Activated CD4-positive, alpha-beta T cell treated with anti-CD3 and anti-CD28 coated beads, Interleukin-2, amount 50 U/mL, for 1 hour (primary cell): ENCODE measurements at regions not wholly inside any gene's neighbourhood (a gene's known extent, or its start where the extent isn't known, plus 50 kb on each side); places are given as distances from the start of the nearest gene placed in this dataset.

Source experiments
- DNase-seq: peaks from one replicate; pipeline ENCODE4 v3.0.0-alpha.2; 2020

DNA sequence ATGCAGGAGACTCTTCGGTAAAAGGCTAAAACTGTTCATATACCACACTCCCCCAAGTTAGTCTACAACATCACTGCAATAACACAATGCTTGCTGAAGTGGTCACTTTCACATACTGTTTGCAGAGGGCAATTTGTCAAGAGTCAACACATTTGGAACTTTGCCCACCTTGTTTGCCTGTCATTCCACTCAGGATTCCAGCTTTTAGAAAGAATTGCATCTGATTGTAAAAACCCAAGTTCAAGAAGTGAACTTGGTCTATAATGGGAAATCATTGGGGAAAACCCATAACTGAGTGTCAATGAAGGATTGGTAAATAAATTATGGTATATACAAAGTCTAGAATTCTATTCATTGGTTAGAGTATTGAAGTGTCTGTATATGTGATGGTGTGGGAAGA is 120.5 kb downstream of the GADD45G start:
- DNase-seq, result no peak

- no peak for DNase-seq
These were observed 125.2 kb downstream of the GADD45G start for GRCh38 chr9:89729954-89730530.

- DNase-seq, result no peak
These were observed 125.9 kb downstream of the GADD45G start for GRCh38 chr9:89730715-89731114.

- no peak for DNase-seq
These were observed 126.7 kb downstream of the GADD45G start for GRCh38 chr9:89731262-89732182.

DNA sequence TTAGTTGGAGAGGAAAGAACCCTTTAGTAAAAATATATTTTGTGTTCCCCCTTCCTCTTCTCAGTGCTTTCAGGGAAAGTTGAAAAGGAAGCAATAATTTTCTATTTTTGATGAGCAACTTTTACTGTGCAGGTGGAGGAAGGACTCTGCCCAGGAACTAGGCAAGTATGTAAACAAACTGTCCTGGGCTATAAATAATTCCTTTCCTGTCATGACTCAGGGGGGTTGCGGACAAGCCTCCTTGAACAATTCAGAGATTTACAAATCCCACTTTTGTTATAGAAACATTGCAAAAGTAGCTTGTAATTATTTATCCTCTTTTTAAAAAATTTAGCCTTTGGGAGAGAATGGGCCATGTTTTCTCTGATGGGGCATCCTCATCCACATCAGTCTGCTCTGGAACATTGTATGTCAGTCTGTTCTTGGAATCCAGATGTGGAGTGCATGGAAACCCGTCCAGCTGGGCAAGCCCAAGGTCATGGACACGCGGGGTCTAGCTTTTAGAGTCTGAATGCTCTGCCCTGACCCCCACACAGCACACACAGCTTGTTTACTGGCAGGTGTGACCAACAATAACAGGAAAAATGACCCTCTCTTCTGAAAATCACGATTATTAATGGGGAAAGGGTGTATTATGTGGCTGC is 127.6 kb downstream of the GADD45G start:
- no peak for DNase-seq

GRCh38 chr9:89732939-89733324 is 128.1 kb downstream of the GADD45G start:
- DNase-seq, result no peak

GRCh38 chr9:89734600-89735041 is 129.8 kb downstream of the GADD45G start:
- DNase-seq, result no peak

DNA sequence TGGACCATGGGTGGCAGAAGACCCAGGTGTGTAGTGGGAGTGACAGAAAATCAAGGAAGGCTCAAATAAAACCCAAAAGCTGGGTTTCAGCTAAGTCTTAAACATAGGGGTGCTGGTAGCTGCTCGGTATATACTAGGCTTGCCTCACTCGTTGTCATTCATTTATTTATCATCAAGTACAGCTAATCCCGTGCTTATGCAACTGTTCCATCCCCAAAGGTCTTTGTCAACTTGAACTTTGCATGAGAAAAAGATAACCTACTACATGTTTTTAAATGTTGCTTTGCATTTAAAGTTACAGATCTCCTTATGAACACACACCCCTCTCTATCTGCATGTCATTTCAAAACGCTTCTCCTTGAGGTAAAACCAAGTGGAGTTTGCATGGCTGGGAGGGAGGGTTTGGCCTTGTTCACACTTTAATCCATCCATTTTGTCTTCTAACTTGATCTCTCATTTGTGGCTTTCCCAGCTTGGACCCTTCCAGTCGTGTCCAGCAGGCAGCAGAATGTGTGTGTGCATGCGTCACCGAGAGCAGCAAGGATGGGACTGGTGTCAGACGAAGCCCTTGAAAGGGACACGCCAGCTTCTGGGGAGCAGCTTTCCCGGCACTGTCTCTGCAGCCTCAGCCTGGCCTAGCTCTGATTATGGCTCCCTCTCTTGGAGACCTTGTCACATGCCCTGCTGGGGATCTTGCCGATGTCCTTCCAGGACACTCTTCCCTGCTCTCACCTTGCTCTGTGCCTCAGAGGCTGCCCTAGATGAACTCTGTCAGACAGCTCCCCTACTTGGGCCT is 133.5 kb downstream of the GADD45G start:
- no peak for DNase-seq

GRCh38 chr9:89739511-89739910 is 134.7 kb downstream of the GADD45G start:
- no peak for DNase-seq

- no peak for DNase-seq
These were observed 135.1 kb downstream of the GADD45G start for GRCh38 chr9:89739916-89740315.

GRCh38 chr9:89740722-89741121 is 135.9 kb downstream of the GADD45G start:
- peak; percentile 13 for DNase-seq

GRCh38 chr9:89742660-89743059 is 137.8 kb downstream of the GADD45G start:
- no peak for DNase-seq

- DNase-seq, result peak; percentile 15
These were observed 138.4 kb downstream of the GADD45G start for GRCh38 chr9:89743216-89743572.

GRCh38 chr9:89743573-89744254 is 138.9 kb downstream of the GADD45G start:
- peak; percentile 51 for DNase-seq

DNA sequence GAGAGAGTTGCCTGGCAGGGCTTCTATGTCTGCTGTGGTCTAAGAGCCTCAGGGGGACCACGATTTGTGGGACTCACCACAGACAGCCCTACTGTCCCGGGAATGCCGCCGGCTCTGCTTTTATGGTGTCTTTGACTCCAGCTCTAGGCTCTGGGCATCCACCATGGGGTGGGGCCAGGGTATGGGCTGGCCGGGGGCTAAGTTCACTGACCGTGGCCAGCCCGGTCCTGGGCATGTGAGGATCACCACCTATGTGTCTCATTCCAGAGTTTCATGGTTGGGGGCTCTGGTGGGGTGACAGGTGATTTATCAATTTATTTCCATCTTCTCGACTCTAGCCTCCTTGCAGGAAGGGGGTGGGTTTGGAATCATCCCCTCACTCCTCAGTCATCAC is 139.4 kb downstream of the GADD45G start:
- no peak for DNase-seq

DNA sequence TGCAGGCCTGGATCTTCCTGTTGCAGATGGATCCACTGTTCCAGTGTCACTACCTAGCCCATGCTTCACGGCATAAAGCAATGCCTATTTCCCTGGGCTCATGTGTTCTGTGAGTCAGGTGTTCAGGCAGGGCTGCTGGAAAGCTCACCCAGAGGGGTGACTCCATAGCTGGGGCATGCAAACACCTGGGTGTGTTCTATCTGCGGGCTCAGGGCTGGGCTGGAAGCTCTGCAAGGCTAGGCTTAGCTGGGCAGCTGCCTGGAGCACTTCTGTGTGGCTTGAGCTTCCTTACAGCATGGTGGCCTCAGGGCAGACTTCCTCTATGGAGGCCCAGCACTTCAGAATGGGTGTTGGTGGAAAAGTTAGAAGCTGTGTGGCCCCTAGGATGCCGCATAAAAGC is 139.9 kb downstream of the GADD45G start:
- no peak for DNase-seq

DNA sequence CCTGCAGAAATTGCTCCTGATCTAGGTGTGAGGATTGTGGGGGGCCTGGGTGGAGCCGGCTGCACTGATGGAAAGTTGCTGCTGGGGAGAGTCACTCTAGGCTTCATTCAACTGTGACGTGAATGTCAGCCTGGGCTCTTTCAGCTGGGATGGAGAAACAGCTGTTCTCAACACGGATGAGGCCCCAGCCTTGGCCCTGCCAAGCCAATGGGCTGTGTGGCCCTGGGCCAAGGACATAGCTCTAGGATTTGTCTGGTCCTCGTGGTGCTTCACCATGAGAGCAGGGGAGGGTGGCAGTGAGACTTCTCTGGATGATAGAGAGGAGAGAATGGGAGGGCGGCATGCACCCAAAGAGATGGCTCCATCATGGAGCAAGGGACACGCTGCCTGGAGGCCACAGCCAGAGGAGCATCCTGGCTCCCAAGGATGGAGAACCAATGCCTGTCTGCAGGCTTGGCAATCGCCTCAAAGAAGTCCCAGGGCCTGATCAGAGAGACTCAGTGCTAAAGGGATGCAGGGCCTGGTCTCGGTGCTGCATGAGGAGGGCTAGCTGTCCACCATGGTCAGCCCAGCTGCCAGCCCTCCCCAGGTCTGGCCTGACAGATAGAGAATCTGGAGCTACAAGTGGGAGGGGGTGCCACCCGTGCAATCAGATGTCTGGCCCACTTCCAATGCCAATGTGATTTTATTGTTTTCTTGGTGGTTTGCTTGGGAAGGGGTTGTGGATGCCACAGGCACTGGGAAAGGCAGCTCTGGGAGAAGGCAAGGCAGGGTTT is 141.0 kb downstream of the GADD45G start:
- no peak for DNase-seq

DNA sequence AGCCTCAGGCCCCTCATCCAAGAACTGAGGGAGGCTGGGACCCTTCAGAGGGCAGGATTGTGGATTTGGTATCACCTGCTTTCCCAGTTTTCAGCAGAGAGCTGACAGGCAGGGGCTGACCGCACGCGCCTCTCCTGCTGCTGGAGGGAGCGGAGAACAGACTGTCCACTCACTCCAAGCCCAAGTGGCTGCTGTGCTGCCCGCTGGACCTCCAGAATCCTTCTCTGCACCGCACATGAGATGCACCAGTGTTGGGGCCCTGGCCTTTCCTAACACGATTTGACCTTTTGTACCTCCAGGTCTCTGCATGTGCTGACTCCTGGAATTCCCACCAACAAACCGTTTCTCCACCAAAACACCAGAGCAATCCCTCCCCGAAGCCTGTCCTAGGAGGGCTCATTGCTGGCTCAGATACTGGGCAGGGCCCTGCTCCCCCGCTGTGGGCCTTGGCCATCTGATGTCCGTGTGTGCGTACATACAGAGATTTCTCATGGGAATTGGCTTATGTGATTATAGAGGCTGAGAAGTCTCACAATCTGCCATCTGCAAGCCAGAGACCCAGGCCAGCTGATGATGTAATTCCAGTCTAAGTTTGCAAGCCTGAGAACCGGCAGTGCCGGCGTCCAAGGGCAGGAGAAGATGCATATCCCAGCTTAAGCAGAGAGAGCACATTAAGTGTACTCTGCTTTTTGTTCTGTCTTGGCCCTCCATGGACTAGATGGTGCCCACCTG is 141.7 kb downstream of the GADD45G start:
- DNase-seq, result no peak

DNA sequence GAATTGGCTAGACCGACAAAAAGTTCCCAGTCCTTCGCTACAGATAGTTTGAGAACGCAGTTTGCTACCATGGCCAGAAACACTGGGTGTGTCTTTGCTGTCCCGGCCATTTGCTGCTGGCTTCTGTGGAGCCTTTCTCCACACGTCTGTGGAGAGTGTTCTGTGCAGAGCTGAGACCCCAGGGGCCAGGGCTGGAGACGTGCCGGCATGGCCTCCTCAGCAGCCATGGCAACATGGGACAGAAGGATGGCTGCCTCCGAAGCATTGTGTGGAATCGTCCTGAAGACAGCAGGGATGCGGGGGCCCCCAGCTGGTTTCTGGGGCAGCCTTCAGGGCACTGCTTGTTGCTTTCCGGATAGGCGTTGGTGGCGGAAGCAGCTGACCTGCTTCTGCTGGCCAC is 142.8 kb downstream of the GADD45G start:
- no peak for DNase-seq

DNA sequence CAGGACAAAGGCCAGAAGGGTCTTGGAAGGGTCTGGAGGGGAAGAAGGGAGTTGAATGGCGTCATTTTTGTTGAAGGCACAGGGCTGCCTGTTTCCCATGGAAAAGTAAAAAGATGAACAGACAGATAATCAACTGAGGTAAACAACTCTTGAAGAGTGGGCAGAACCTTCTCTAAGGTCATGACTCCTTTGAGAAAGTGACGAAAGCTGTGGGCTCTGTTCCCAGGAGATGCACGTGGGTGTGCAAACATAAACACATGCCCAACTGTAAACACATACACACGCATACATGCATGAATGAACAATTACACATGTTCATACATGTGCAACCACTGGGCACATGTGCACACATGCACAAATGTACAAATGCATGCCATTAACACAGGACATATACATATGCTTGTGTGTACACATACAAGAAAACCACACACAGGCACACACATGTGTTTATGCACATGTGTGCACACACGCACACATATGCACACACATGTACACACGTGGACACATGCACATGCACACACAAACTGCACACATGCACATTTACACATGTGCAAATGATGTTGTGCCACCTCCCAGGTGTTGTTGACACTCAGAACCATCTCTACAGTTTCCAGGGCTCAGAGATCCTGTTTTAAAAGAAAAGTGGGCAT is 143.3 kb downstream of the GADD45G start:
- no peak for DNase-seq
